GM12878 (cell line): ENCODE measurements at regions not wholly inside any gene's neighbourhood (a gene's known extent, or its start where the extent isn't known, plus 50 kb on each side); places are given as distances from the start of the nearest gene placed in this dataset.

Experiments used
- ATAC-seq: fragments of 200-7000 bp; cut with Tn5 transposase; 3 replicates; pipeline ENCODE4 v1.9.1; 2020; ENCODE audit warnings: mild to moderate bottlenecking, moderate library complexity
- BruUV-seq: library from RNA; stranded (reverse); fragments of 400-500 nt; replicated peaks from 2 replicates; lab custom pipeline; 2021; lab: Mats Ljungman, UMichigan
- CTCF ChIA-PET: fragments of 300-600 bp; sonication (Branson Sonifier 250); formaldehyde crosslinking; extraction: SDS; loops from one replicate; lab custom pipeline; 2021; ENCODE audit warnings: inconsistent platforms; lab: Yijun Ruan, JAX
- POLR2A ChIA-PET: fragments of 350-600 bp; formaldehyde crosslinking; extraction: SDS; loops from one replicate; lab custom pipeline; 2021; ENCODE audit warnings: inconsistent platforms; lab: Charles Lee
- RAD21 ChIA-PET: fragments of 300-600 bp; sonication (Branson Sonifier 250); formaldehyde crosslinking; loops from one replicate; lab custom pipeline; 2023; ENCODE audit warnings: antibody characterized with exemption; ENCODE audit not compliant: unreplicated experiment; lab: Charles Lee
- SMC1A ChIA-PET: fragments of 300-600 bp; sonication (Branson Sonifier 250); formaldehyde crosslinking; loops from one replicate; lab custom pipeline; 2023; ENCODE audit not compliant: unreplicated experiment, uncharacterized antibody; lab: Charles Lee
- DNase-seq: peaks from one replicate; pipeline ENCODE4 v3.0.0-alpha.2; 2011; ENCODE audit warnings: low read depth, low spot score
- FAIRE-seq: peaks from 3 replicates; lab custom pipeline; 2011; peaks lifted over from hg19 to GRCh38; lab: Jason Lieb, UNC
- H2AFZ ChIP-seq: 2 replicates; pipeline ENCODE4 v1.6.0; 2011; ENCODE audit warnings: low read depth, low read length, control low read depth; ENCODE audit not compliant: control insufficient read depth
- H3K27ac ChIP-seq: 2 replicates; pipeline ENCODE4 v1.5.1; 2011; ENCODE audit warnings: control low read depth; ENCODE audit not compliant: control insufficient read depth, insufficient read depth
- H3K27me3 ChIP-seq, 2 experiments: replicated peaks in 1 of 2; 2 replicates each; pipeline versions ENCODE4 v1.6.0 to v1.6.1; 2011; ENCODE audit warnings: low read length in 1 of 2; ENCODE audit not compliant: control insufficient read depth in 2 of 2, insufficient read depth in 2 of 2
- H3K36me3 ChIP-seq, 2 experiments: 2 replicates each; pipeline ENCODE4 v1.5.1; 2011; ENCODE audit warnings: low read length in 1 of 2; ENCODE audit not compliant: control insufficient read depth in 2 of 2, insufficient read depth in 2 of 2
- H3K4me1 ChIP-seq: 2 replicates; pipeline ENCODE4 v1.6.1; 2011; ENCODE audit warnings: mild to moderate bottlenecking, low read length, moderate library complexity, mixed read lengths; ENCODE audit not compliant: control insufficient read depth, insufficient read depth
- H3K4me2 ChIP-seq: 2 replicates; pipeline ENCODE4 v1.6.0; 2011; ENCODE audit warnings: control low read depth; ENCODE audit not compliant: control insufficient read depth, insufficient read depth
- H3K4me3 ChIP-seq: fragments of 200-600 bp; sonication (generic); 2 replicates; pipeline ENCODE4 v1.5.1; 2016
- H3K79me2 ChIP-seq: 2 replicates; pipeline ENCODE4 v1.6.0; 2011; ENCODE audit warnings: low read length; ENCODE audit not compliant: control insufficient read depth, insufficient read depth
- H3K9ac ChIP-seq: 2 replicates; pipeline ENCODE4 v1.8.0; 2011; ENCODE audit warnings: low read length, control low read depth, mixed read lengths; ENCODE audit not compliant: control insufficient read depth, insufficient read depth
- H3K9me3 ChIP-seq: replicated peaks from 3 replicates; pipeline ENCODE4 v1.5.1; 2011; ENCODE audit warnings: mild to moderate bottlenecking, low read length; ENCODE audit not compliant: control insufficient read depth, insufficient read depth
- H4K20me1 ChIP-seq: 2 replicates; pipeline ENCODE4 v1.6.0; 2011; ENCODE audit not compliant: control insufficient read depth, insufficient read depth
- CBX5 ChIP-seq: sonication (generic); IDR thresholded peaks from 2 replicates; pipeline ENCODE4 v1.6.1; 2016; ENCODE audit warnings: low read depth, moderate library complexity, mild to moderate bottlenecking, inconsistent platforms
- EED ChIP-seq: sonication (generic); IDR thresholded peaks from 2 replicates; pipeline ENCODE4 v1.6.1; 2016; ENCODE audit warnings: antibody characterized with exemption, low read depth
- ETV6 ChIP-seq, 2 experiments: fragments of 450-650 bp in 1 of 2; IDR thresholded peaks in 1 of 2; conservative IDR thresholded peaks in 1 of 2; 2 replicates each; pipeline ENCODE4 v1.6.1; 2014; ENCODE audit warnings: antibody characterized with exemption in 1 of 2, borderline replicate concordance in 1 of 2, low read depth in 1 of 2, mild to moderate bottlenecking in 1 of 2, moderate library complexity in 1 of 2
- NBN ChIP-seq: fragments of 450-650 bp; IDR thresholded peaks from 2 replicates; pipeline ENCODE4 v1.6.1; 2016
- NR2C1 ChIP-seq: fragments of 450-650 bp; IDR thresholded peaks from 2 replicates; pipeline ENCODE4 v1.6.1; 2017; ENCODE audit warnings: antibody characterized with exemption, mild to moderate bottlenecking, moderate library complexity
- NRF1 ChIP-seq: conservative IDR thresholded peaks from 2 replicates; pipeline ENCODE4 v1.6.1; 2011; ENCODE audit warnings: mild to moderate bottlenecking, low read depth, low read length, improper control_type of control experiment
- SIX5 ChIP-seq: IDR thresholded peaks from 2 replicates; pipeline ENCODE4 v1.6.1; 2011; ENCODE audit warnings: mild to moderate bottlenecking, low read depth, low read length, moderate library complexity; ENCODE audit not compliant: severe bottlenecking
- STAT3 ChIP-seq: IDR thresholded peaks from 2 replicates; pipeline ENCODE4 v1.6.1; 2011; ENCODE audit warnings: low read depth, low read length, improper control_type of control experiment
- ZNF274 ChIP-seq: IDR thresholded peaks from one replicate; pipeline ENCODE4 v1.8.0; 2011; ENCODE audit not compliant: insufficient read length, insufficient read depth
- ZNF687 ChIP-seq: fragments of 450-650 bp; IDR thresholded peaks from 2 replicates; pipeline ENCODE4 v1.6.1; 2017; ENCODE audit warnings: mild to moderate bottlenecking, moderate library complexity
- WGBS: methylation state at CpG from one replicate; pipeline ENCODE4 v1.1.6; 2016; ENCODE audit warnings: low lambda C conversion rate; ENCODE audit not compliant: insufficient replicate concordance, insufficient coverage; ENCODE audit errors: missing lambda C conversion rate; 5-methylcytosine and 5-hydroxymethylcytosine counted together
- in situ Hi-C: fragments of 300-500 bp; cut with MboI; formaldehyde crosslinking; loops from 9 replicates; pipeline ENCODE4 v1.14.3; 2018; ENCODE audit warnings: mixed read lengths
- intact Hi-C: fragments of 100-400 bp; cut with micrococcal nuclease; formaldehyde crosslinking; loops from one replicate; pipeline ENCODE4 v1.14.2; 2022; ENCODE audit not compliant: unreplicated experiment

GRCh38 chr17:77802811-77803220 is 155.7 kb upstream of the TNRC6C start:
- in situ Hi-C loops: no loop called here
- ATAC-seq (no peak), FAIRE-seq (no peak), DNase-seq (no peak)
- no peaks in the 10 kb centered on the region for H4K20me1 ChIP-seq
- H3K4me1 ChIP-seq: no peaks in the 10 kb centered on the region
- H3K9me3 ChIP-seq: no peaks in the 10 kb centered on the region
- no TSS peak for BruUV-seq
- no peaks in the 10 kb centered on the region for H3K79me2 ChIP-seq
- no peak overlapping the region for H3K4me2 ChIP-seq
- 35% methylated on average over 10 of the region's 10 CpGs for WGBS
- intact Hi-C loops: no loop called here
- H3K27ac ChIP-seq: no peak overlapping the region
- POLR2A ChIA-PET: no interaction called here
- no peak overlapping the region for H3K9ac ChIP-seq
- peaks cover 2 to 7% of the 10 kb centered on the region in 2 experiments; a peak in 2 of 4 replicates for H3K27me3 ChIP-seq
- no peak overlapping the region for H2AFZ ChIP-seq
- no peaks in the 10 kb centered on the region for H3K36me3 ChIP-seq
- SMC1A ChIA-PET: no interaction called here
- CTCF ChIA-PET: no interaction called here
- no peak for TF ChIP-seq ZNF274
- TF ChIP-seq STAT3: no peak
- TF ChIP-seq NBN: no peak
- TF ChIP-seq NR2C1: no peak
- no peak for TF ChIP-seq NRF1
- no peak for TF ChIP-seq SIX5
- no peak for TF ChIP-seq EED
- no peak for TF ChIP-seq CBX5
- no peak for TF ChIP-seq ETV6 (conservative IDR thresholded peaks at IDR 0.05 in 1 of 2, IDR thresholded peaks at IDR 0.05 in 1 of 2; ENCODE audit: borderline replicate concordance in 1 of 2, low read depth in 1 of 2)
- TF ChIP-seq ZNF687: no peak
- RAD21 ChIA-PET: no interaction called here
- H3K4me3 ChIP-seq: no peak overlapping the region
